ENCODE measurements at regions not wholly inside any gene's neighbourhood (a gene's known extent, or its start where the extent isn't known, plus 50 kb on each side); places are given as distances from the start of the nearest gene placed in this dataset.

- Histone ChIP-seq H3K9ac (replicated peaks; ENCODE audit: extremely low read depth, insufficient read depth, low read length) (no peak overlapping the region), H3K4me2 (ENCODE audit: insufficient read depth, low read length) (no peak overlapping the region), H2AFZ (ENCODE audit: low read depth, low read length) (no peak overlapping the region), H3K79me2 (ENCODE audit: control insufficient read depth, insufficient read depth, low read length) (no peaks in the 10 kb centered on the region), H3K9me3 (replicated peaks; ENCODE audit: control insufficient read depth, insufficient read depth, low read length) (peaks cover 8% of the 10 kb centered on the region), H3K27ac (ENCODE audit: insufficient read depth, low read depth, low read length) (no peak overlapping the region), H3K27me3 (ENCODE audit: control insufficient read depth in 2 of 2, insufficient read depth in 2 of 2, low read length in 2 of 2) (no peaks in the 10 kb centered on the region), H3K4me1 (ENCODE audit: control insufficient read depth, extremely low read depth, insufficient read depth, low read length) (no peaks in the 10 kb centered on the region), H4K20me1 (replicated peaks; ENCODE audit: control insufficient read depth, extremely low read depth, insufficient read depth, low read length) (no peaks in the 10 kb centered on the region), H3K9me1 (replicated peaks; ENCODE audit: control insufficient read depth, extremely low read depth, insufficient read depth, low read length) (no peaks in the 10 kb centered on the region), H3K4me3 (replicated peaks in 1 of 3; ENCODE audit: insufficient read depth in 1 of 3, low read depth in 1 of 3, low read length in 3 of 3) (no peak overlapping the region), H3K36me3 (ENCODE audit: control insufficient read depth in 2 of 2, extremely low read depth in 1 of 2, insufficient read depth in 2 of 2, low read length in 2 of 2) (no peaks in the 10 kb centered on the region)
- CTCF ChIA-PET, result no interaction called here
- DNase-seq (ENCODE audit: low read depth, low spot score) (no peak), FAIRE-seq (no peak)
- dilution Hi-C loops (cut with MboI; ENCODE audit: extremely low pct_ligation_motif_present, low sequenced_read_pairs) (no loop called here), intact Hi-C loops (cut with micrococcal nuclease) (no loop called here)
- no peak for TF ChIP-seq FOS (IDR thresholded peaks at IDR 0.05; ENCODE audit: borderline replicate concordance, insufficient read depth, low read length)
- TF ChIP-seq POLR2AphosphoS5 (IDR thresholded peaks at IDR 0.05; ENCODE audit: insufficient read depth, low read depth, low read length), result no peak
- TF ChIP-seq JUN (IDR thresholded peaks at IDR 0.05; ENCODE audit: borderline replicate concordance, insufficient read depth, insufficient read length, low read depth), result no peak
- no peak for TF ChIP-seq POLR2A (IDR thresholded peaks at IDR 0.05; ENCODE audit: low read depth, low read length)
- no peak for TF ChIP-seq MYC (IDR thresholded peaks at IDR 0.05; ENCODE audit: low read depth, low read length)
- TF ChIP-seq GATA2 (IDR thresholded peaks at IDR 0.05; ENCODE audit: insufficient read depth, insufficient read length, low read depth, low read length), result no peak
- no peak for TF ChIP-seq EZH2 (IDR thresholded peaks at IDR 0.05; ENCODE audit: borderline replicate concordance, low read depth, low read length, severe bottlenecking)
- no peak for TF ChIP-seq MAX (IDR thresholded peaks at IDR 0.05; ENCODE audit: insufficient read depth, insufficient read length)
- TF ChIP-seq CTCF (IDR thresholded peaks at IDR 0.05; ENCODE audit: extremely low read depth in 1 of 2, insufficient read depth in 1 of 2, low read depth in 1 of 2, low read length in 2 of 2), result no peak
- BruUV-seq (replicated peaks), result no TSS peak
- POLR2A ChIA-PET, result no interaction called here
These were observed 1651.8 kb downstream of the DPP10 start for GRCh38 chr2:116094196-116094595.
